Hematopoietic multipotent progenitor cell treated with erythropoietin and hydrocortisone succinate and interleukin-3 and kit ligand, for 6 days (in vitro differentiated cells): ENCODE measurements at regions not wholly inside any gene's neighbourhood (a gene's known extent, or its start where the extent isn't known, plus 50 kb on each side); places are given as distances from the start of the nearest gene placed in this dataset.

Experiments used
- DNase-seq: peaks from one replicate; pipeline ENCODE4 v3.0.0-alpha.2; 2015

DNA sequence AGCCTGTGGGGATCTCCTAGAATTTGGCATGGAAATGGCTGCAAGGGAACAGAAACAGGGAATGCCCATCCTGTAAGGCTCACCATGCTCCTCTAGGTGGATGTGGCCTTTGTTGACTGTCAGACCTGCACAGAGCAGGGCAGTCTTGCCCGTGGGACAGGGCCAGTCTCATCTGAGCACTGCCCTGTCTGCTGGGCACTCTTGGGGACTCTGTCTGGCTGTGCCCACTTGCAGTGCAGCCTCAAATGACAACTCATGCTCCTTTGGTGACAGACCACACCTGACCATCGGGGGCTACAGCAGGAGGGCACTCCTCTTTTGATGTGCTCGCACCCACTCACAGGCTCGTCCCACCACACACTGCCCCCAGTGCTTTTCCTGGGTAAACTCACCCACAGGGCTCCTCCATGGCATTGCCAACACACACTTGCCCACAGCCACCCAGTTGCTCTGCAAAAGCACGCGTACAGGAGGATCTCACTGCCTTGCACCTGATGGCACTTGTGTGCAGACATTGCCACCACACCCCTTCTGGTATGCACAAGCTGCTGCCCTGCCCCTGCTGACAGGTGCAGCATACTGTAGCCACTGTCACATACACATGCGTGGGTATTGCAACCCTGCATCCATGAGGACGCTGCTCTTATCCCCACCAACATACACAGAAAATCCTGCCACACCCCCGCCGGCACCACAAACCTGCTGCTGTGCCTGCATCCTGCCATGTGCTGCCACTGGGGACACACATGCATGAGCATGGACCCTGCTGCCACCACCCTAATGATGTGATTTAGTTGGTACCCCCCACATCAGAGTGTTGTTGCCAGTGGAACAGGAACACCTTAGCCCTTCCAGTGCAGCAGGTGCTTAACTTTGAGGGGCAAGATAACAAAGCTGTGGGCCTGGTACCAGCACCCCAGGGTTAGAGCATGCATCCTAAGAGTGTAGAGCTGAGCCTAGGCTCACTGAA is 100.1 kb upstream of the ARHGEF9 start:
- DNase-seq: no peak

- DNase-seq: no peak
These were observed 84.5 kb upstream of the ARHGEF9 start for GRCh38 chrX:63869506-63869905.

DNA sequence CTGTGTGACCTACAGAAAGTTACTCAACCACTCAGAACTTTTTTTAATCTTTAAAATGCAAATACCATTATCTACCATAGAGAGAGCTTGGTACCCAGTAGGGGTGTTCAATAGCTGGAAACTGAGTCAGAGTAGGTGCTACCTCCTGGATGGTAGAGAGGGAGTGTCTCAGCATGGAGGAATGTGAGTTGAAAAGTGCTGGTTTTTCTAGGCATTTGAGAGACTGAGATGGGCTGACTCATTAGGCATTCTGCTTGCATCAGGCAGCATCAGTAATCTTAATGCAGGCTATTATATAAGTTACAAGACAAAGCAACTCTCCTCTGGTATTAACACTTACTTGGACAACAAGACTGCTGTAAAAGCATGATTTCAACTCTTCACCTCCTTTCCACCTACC is 70.9 kb upstream of the ARHGEF9 start:
- no peak for DNase-seq

DNA sequence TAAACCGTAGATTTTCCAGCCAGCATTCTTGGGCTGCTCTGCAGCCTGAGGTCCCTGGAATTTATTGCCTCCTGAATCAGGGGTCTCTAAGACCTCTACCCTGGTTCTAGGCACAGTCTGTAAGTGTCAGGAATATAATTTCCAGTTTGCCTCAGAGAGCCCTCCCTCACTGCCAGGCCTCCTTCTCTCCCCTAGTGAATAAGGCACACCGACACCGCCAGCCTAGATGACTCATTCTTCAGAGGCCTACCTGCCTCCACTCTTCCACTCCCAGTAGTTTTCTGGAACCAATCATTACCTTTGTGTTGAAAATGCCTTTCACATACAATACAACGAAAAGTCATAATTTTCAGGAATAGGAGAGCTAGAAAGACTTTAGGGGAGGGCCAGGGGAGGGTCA is 50.3 kb upstream of the ARHGEF9 start:
- DNase-seq: no peak
